K562 (cell line): ENCODE measurements at regions not wholly inside any gene's neighbourhood (a gene's known extent, or its start where the extent isn't known, plus 50 kb on each side); places are given as distances from the start of the nearest gene placed in this dataset.

Source experiments
- ATAC-seq: fragments of 200-7000 bp; cut with Tn5 transposase; 3 replicates; pipeline ENCODE4 v1.9.1; 2020; ENCODE audit warnings: moderate library complexity
- BruUV-seq: library from RNA; stranded (reverse); fragments of 400-500 nt; replicated peaks from 2 replicates; lab custom pipeline; 2021; lab: Mats Ljungman, UMichigan
- CTCF ChIA-PET: fragments of 300-600 bp; formaldehyde crosslinking; extraction: SDS; loops from one replicate; lab custom pipeline; 2021; ENCODE audit warnings: low intra/inter-chr PET ratio; lab: Yijun Ruan, JAX
- POLR2A ChIA-PET: fragments of 300-600, 350-650 bp; sonication (Branson Sonifier 250); formaldehyde crosslinking; extraction: SDS; loops from one replicate; lab custom pipeline; 2021; ENCODE audit warnings: antibody characterized with exemption, inconsistent platforms; lab: Yijun Ruan, JAX
- DNase-seq, 4 experiments: peaks; one replicate each; pipeline versions ENCODE4 v3.0.0 to v3.0.0-alpha.2; 2011 to 2018; ENCODE audit warnings: low spot score in 3 of 4, mixed read lengths in 3 of 4; ENCODE audit errors: extremely low read depth in 1 of 4
- FAIRE-seq: peaks from 2 replicates; lab custom pipeline; 2011; peaks lifted over from hg19 to GRCh38; lab: Jason Lieb, UNC
- H2AFZ ChIP-seq: 2 replicates; pipeline ENCODE4 v1.6.0; 2011; ENCODE audit warnings: low read depth, low read length, control low read depth, inconsistent platforms
- H3K27ac ChIP-seq: fragments of 200-600 bp; 3 replicates; pipeline ENCODE4 v1.8.0; 2011; ENCODE audit warnings: low read depth, mild to moderate bottlenecking, control low read depth, inconsistent platforms, low read length, moderate library complexity, mixed read lengths; ENCODE audit errors: extremely low read depth
- H3K27me3 ChIP-seq, 2 experiments: fragments of 300-600 bp in 1 of 2; 2 replicates in 1 of 2; 3 replicates in 1 of 2; pipeline versions ENCODE4 v1.6.0 to v1.8.0; 2011; ENCODE audit warnings: inconsistent platforms in 2 of 2, low read length in 2 of 2, mild to moderate bottlenecking in 1 of 2, mixed read lengths in 1 of 2, moderate library complexity in 1 of 2; ENCODE audit not compliant: control insufficient read depth in 2 of 2, insufficient read depth in 2 of 2
- H3K36me3 ChIP-seq: fragments of 300-600 bp; 3 replicates; pipeline ENCODE4 v1.8.0; 2011; ENCODE audit warnings: mild to moderate bottlenecking, low read length, inconsistent platforms; ENCODE audit not compliant: control insufficient read depth, insufficient read depth
- H3K4me1 ChIP-seq, 2 experiments: fragments of 200-600 bp in 1 of 2; replicated peaks in 1 of 2; 2 replicates in 1 of 2; 3 replicates in 1 of 2; pipeline versions ENCODE4 v1.5.1 to v1.8.0; 2011; ENCODE audit warnings: inconsistent platforms in 2 of 2, low read length in 2 of 2, mild to moderate bottlenecking in 1 of 2, mixed read lengths in 1 of 2, moderate library complexity in 1 of 2; ENCODE audit not compliant: control insufficient read depth in 2 of 2, insufficient read depth in 2 of 2
- H3K4me2 ChIP-seq: 2 replicates; pipeline ENCODE4 v1.6.1; 2011; ENCODE audit warnings: low read length, control low read depth, inconsistent platforms, mixed read lengths; ENCODE audit not compliant: insufficient read depth
- H3K4me3 ChIP-seq: fragments of 200-600 bp; sonication (generic), shearing (Covaris generic); 2 replicates; pipeline ENCODE4 v1.5.1; 2016; ENCODE audit warnings: control low read depth, inconsistent platforms
- H3K79me2 ChIP-seq: fragments of 200-600 bp; 3 replicates; pipeline ENCODE4 v1.8.0; 2011; ENCODE audit warnings: low read length, inconsistent platforms; ENCODE audit not compliant: control insufficient read depth, insufficient read depth
- H3K9ac ChIP-seq, 2 experiments: 2 replicates each; pipeline versions ENCODE4 v1.6.0 to v1.6.1; 2011; ENCODE audit warnings: low read depth in 2 of 2, low read length in 2 of 2, control low read depth in 1 of 2, inconsistent platforms in 1 of 2, mild to moderate bottlenecking in 1 of 2, mixed read lengths in 1 of 2; ENCODE audit not compliant: insufficient read depth in 1 of 2
- H3K9me1 ChIP-seq: one replicate; pipeline ENCODE4 v1.6.0; 2011; ENCODE audit warnings: inconsistent platforms, mild to moderate bottlenecking, low read length, moderate library complexity; ENCODE audit not compliant: control insufficient read depth, insufficient read depth
- H3K9me3 ChIP-seq: replicated peaks from 2 replicates; pipeline ENCODE4 v1.5.1; 2011; ENCODE audit warnings: low read depth, low read length, inconsistent platforms; ENCODE audit not compliant: control insufficient read depth, insufficient read depth
- H4K20me1 ChIP-seq: replicated peaks from 2 replicates; pipeline ENCODE4 v1.6.1; 2011; ENCODE audit warnings: low read length, inconsistent platforms, mixed read lengths; ENCODE audit not compliant: control insufficient read depth, insufficient read depth
- HDAC6 ChIP-seq: IDR thresholded peaks from 2 replicates; pipeline ENCODE4 v1.6.1; 2012; ENCODE audit warnings: low read depth, mild to moderate bottlenecking, control low read depth, inconsistent platforms, low read length, moderate library complexity
- NCOA1 ChIP-seq: fragments of 450-650 bp; IDR thresholded peaks from 2 replicates; pipeline ENCODE4 v1.6.1; 2016; ENCODE audit warnings: low read depth
- NFXL1 ChIP-seq: fragments of 450-650 bp; formaldehyde crosslinking; IDR thresholded peaks from 2 replicates; pipeline ENCODE4 v1.4.0; 2021; ENCODE audit warnings: mild to moderate bottlenecking
- SIRT6 ChIP-seq: IDR thresholded peaks from one replicate; pipeline ENCODE4 v1.6.1; 2012; ENCODE audit warnings: low read depth, mild to moderate bottlenecking, control low read depth, inconsistent platforms, low read length, moderate library complexity
- ZBED1 ChIP-seq: IDR thresholded peaks from 2 replicates; pipeline ENCODE4 v1.6.1; 2014
- ZNF24 ChIP-seq: fragments of 450-650 bp; IDR thresholded peaks from 2 replicates; pipeline ENCODE4 v1.6.1; 2016
- ZNF347 ChIP-seq: fragments of 450-650 bp; formaldehyde crosslinking; IDR thresholded peaks from 2 replicates; pipeline ENCODE4 v1.4.0; 2020; ENCODE audit warnings: low read depth, mild to moderate bottlenecking, moderate library complexity
- WGBS: fragments of 100-300 bp; shearing (Covaris generic); methylation state at CpG from one replicate; pipeline ENCODE4 v1.1.6; 2016; ENCODE audit warnings: low coverage, mixed read lengths; ENCODE audit not compliant: insufficient coverage; ENCODE audit errors: missing lambda C conversion rate; 5-methylcytosine and 5-hydroxymethylcytosine counted together
- in situ Hi-C: fragments of 300-500 bp; cut with MboI; formaldehyde crosslinking; loops from 4 replicates; pipeline ENCODE4 v1.15.0; 2018; ENCODE audit warnings: inconsistent platforms, mixed read lengths
- intact Hi-C: fragments of 100-400 bp; cut with micrococcal nuclease; formaldehyde crosslinking; loops from 2 replicates; pipeline ENCODE4 v1.14.2; 2022
- TF ChIP-seq, protein P1 (sequence below): fragments of 450-650 bp; conservative IDR thresholded peaks from 2 replicates; pipeline ENCODE4 v1.6.1; 2016; ENCODE audit warnings: missing genetic modification characterization, low read depth, mild to moderate bottlenecking, control low read depth, missing compliant biosample characterization
- TF ChIP-seq, protein P2 (sequence below), 2 experiments: fragments of 450-650 bp in 1 of 2; sonication (generic) in 1 of 2; formaldehyde crosslinking in 1 of 2; IDR thresholded peaks in 1 of 2; conservative IDR thresholded peaks in 1 of 2; 2 replicates each; pipeline versions ENCODE4 v1.6.1 to v1.8.1; 2016 to 2023; ENCODE audit warnings: mild to moderate bottlenecking in 2 of 2, moderate library complexity in 2 of 2, inconsistent platforms in 1 of 2, missing genetic modification reagents in 1 of 2
- TF ChIP-seq, protein P3 (sequence below): fragments of 450-650 bp; formaldehyde crosslinking; IDR thresholded peaks from 2 replicates; pipeline ENCODE4 v1.4.0; 2020; ENCODE audit warnings: mild to moderate bottlenecking, moderate library complexity
- TF ChIP-seq, protein P4 (sequence below): fragments of 250-450 bp; sonication (Bioruptor Pico); IDR thresholded peaks from 2 replicates; pipeline ENCODE4 v1.8.0; 2022; ENCODE audit warnings: moderate library complexity, mild to moderate bottlenecking, inconsistent platforms
- TF ChIP-seq, protein P5 (sequence below): sonication (generic); formaldehyde crosslinking; IDR thresholded peaks from 2 replicates; pipeline ENCODE4 v1.8.1; 2023; ENCODE audit warnings: mild to moderate bottlenecking, missing genetic modification reagents, moderate library complexity

DNA sequence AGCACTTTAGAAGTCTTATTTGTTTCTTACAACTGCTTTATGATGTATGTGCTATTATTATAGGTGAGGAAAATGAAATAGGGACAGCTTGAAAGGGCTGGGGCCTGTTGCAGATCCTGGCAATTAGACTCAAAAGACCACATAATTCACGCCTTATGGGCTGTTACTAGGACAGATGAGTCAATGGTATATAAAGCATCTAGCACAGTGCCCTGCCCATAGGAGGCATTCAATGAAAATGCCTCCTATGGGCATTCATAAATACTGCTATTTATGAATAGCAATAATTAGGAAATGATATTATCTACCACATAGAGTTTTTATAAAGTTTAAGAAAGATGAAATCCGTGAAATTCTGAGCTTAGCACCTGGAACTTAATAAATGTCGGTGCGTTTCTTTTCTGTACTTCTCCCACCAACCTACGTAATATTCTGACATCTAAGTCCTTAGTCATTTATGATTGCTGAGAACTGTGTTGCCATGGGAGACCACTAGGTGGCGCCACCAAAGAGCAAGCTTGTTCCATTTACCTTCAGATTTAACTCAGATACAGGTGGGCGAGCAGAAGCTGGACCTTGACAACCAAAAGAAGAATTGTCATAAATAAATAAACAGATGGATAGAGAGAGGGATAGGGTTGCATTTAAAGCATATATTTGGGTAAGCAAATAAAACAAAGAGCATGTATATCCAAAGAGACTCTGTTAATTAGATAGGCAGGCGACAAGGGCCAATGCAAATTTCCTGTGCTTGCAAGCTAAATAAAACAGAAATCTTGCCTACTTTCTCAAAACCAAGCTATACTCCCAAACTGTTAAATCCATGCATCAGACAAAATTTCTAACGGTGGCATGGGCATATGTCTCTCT lies 699.9 kb downstream of the INHBA start (continued):
- TF ChIP-seq ZNF347 (CRISPR knock-in tag) (no peak), SIRT6 (no peak)
- TF ChIP-seq, protein P1, sequence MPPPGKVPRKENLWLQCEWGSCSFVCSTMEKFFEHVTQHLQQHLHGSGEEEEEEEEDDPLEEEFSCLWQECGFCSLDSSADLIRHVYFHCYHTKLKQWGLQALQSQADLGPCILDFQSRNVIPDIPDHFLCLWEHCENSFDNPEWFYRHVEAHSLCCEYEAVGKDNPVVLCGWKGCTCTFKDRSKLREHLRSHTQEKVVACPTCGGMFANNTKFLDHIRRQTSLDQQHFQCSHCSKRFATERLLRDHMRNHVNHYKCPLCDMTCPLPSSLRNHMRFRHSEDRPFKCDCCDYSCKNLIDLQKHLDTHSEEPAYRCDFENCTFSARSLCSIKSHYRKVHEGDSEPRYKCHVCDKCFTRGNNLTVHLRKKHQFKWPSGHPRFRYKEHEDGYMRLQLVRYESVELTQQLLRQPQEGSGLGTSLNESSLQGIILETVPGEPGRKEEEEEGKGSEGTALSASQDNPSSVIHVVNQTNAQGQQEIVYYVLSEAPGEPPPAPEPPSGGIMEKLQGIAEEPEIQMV (tag) = no peak

DNA sequence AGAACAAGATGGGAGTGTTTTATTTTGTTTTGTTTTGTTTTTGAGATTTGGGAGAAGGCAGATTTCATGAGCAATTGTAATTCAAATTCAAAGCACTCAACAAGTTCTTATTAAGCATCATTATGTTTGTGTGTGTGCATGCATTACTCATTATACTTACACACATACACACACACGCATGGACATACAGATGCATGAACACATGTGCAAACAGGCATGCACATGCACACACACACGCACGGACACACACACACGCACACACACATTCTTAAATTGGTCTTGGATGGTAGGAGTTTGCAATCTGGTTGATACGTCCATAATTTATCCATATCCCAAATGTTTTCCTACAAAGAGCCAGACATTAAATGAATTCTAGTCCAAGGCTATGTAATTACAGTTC lies 702.8 kb downstream of the INHBA start:
- intact Hi-C loops = loop anchor here (10.0 kb wide), 1 partner anchor 695 kb away; no protein-coding TSS in a partner anchor

More for the DNA sequence above, 702.8 kb downstream of the INHBA start:
- ChIA-PET CTCF (no interaction called here), POLR2A (no interaction called here)
- no peaks in the 10 kb centered on the region for H3K9me1 ChIP-seq
- H3K4me3 ChIP-seq = no peak overlapping the region
- H3K4me2 ChIP-seq = no peak overlapping the region
- H4K20me1 ChIP-seq = no peaks in the 10 kb centered on the region
- no peak overlapping the region for H2AFZ ChIP-seq
- no peak for FAIRE-seq
- H3K4me1 ChIP-seq = no peaks in the 10 kb centered on the region
- H3K9me3 ChIP-seq = no peaks in the 10 kb centered on the region
- in situ Hi-C loops = no loop called here
- 0% methylated on average over 5 of the region's 5 CpGs for WGBS
- H3K36me3 ChIP-seq = no peaks in the 10 kb centered on the region
- DNase-seq = no peak
- no peaks in the 10 kb centered on the region for H3K27me3 ChIP-seq
- no TSS peak for BruUV-seq
- no peak overlapping the region for H3K9ac ChIP-seq
- H3K27ac ChIP-seq = no peak overlapping the region
- no peaks in the 10 kb centered on the region for H3K79me2 ChIP-seq
- TF ChIP-seq NFXL1 (CRISPR knock-in tag) (no peak), NCOA1 (no peak), HDAC6 (no peak), ZBED1 (no peak), ZNF24 (no peak)
- TF ChIP-seq, protein P2, sequence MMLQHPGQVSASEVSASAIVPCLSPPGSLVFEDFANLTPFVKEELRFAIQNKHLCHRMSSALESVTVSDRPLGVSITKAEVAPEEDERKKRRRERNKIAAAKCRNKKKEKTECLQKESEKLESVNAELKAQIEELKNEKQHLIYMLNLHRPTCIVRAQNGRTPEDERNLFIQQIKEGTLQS (IDR thresholded peaks at IDR 0.05) = no peak
- TF ChIP-seq, protein P2 (CRISPR knock-in tag; conservative IDR thresholded peaks at IDR 0.05) = no peak
- TF ChIP-seq, protein P3, sequence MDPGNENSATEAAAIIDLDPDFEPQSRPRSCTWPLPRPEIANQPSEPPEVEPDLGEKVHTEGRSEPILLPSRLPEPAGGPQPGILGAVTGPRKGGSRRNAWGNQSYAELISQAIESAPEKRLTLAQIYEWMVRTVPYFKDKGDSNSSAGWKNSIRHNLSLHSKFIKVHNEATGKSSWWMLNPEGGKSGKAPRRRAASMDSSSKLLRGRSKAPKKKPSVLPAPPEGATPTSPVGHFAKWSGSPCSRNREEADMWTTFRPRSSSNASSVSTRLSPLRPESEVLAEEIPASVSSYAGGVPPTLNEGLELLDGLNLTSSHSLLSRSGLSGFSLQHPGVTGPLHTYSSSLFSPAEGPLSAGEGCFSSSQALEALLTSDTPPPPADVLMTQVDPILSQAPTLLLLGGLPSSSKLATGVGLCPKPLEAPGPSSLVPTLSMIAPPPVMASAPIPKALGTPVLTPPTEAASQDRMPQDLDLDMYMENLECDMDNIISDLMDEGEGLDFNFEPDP (CRISPR knock-in tag) = no peak
- TF ChIP-seq, protein P4, sequence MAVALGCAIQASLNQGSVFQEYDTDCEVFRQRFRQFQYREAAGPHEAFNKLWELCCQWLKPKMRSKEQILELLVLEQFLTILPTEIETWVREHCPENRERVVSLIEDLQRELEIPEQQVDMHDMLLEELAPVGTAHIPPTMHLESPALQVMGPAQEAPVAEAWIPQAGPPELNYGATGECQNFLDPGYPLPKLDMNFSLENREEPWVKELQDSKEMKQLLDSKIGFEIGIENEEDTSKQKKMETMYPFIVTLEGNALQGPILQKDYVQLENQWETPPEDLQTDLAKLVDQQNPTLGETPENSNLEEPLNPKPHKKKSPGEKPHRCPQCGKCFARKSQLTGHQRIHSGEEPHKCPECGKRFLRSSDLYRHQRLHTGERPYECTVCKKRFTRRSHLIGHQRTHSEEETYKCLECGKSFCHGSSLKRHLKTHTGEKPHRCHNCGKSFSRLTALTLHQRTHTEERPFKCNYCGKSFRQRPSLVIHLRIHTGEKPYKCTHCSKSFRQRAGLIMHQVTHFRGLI (CRISPR knock-in tag) = no peak
- TF ChIP-seq, protein P5, sequence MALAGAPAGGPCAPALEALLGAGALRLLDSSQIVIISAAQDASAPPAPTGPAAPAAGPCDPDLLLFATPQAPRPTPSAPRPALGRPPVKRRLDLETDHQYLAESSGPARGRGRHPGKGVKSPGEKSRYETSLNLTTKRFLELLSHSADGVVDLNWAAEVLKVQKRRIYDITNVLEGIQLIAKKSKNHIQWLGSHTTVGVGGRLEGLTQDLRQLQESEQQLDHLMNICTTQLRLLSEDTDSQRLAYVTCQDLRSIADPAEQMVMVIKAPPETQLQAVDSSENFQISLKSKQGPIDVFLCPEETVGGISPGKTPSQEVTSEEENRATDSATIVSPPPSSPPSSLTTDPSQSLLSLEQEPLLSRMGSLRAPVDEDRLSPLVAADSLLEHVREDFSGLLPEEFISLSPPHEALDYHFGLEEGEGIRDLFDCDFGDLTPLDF = no peak
- no peak for ATAC-seq
